ENCODE measurements at regions not wholly inside any gene's neighbourhood (a gene's known extent, or its start where the extent isn't known, plus 50 kb on each side); places are given as distances from the start of the nearest gene placed in this dataset.

GRCh38 chr9:107425101-107426025 is 64.2 kb downstream of the KLF4 start:
- CTCF ChIA-PET, result interaction anchor here (0.9 to 5.4 kb wide), 18 partner anchors 8 to 1140 kb away, joined by 3 to 48 read pairs (median 4); no protein-coding TSS in a partner anchor
- POLR2A ChIA-PET, result no interaction called here
- TF ChIP-seq LARP7 (IDR thresholded peaks at IDR 0.05) (peak; percentile 45; the same call in 1 of the 2 replicates), ZBTB4 (CRISPR knock-in tag; IDR thresholded peaks at IDR 0.05) (no peak), ASH2L (IDR thresholded peaks at IDR 0.05; ENCODE audit: borderline replicate concordance, low read depth) (no peak), EED (IDR thresholded peaks at IDR 0.05; ENCODE audit: low read depth) (no peak), BHLHE40 (IDR thresholded peaks at IDR 0.05; ENCODE audit: borderline replicate concordance in 1 of 2, low read depth in 2 of 2, low read length in 1 of 2) (peak in 1 of 2 experiments; percentile 48; a peak in 2 of 4 replicates), TAF1 (IDR thresholded peaks at IDR 0.05; ENCODE audit: borderline replicate concordance, low read depth, low read length) (no peak), NFYB (IDR thresholded peaks at IDR 0.05; ENCODE audit: insufficient read depth, low read depth, low read length) (no peak), RAD21 (IDR thresholded peaks at IDR 0.05; ENCODE audit: insufficient read depth, low read depth, low read length) (no peak), EZH2 (IDR thresholded peaks at IDR 0.05; ENCODE audit: borderline replicate concordance, control insufficient read depth, low read depth, low read length) (no peak), EGR1 (IDR thresholded peaks at IDR 0.05; ENCODE audit: borderline replicate concordance in 1 of 2, low read depth in 2 of 2, low read length in 2 of 2) (no peak), ZNF24 (IDR thresholded peaks at IDR 0.05) (no peak), IKZF1 (conservative IDR thresholded peaks at IDR 0.05) (peak; percentile 18; the same call in 1 of the 2 replicates), REST (IDR thresholded peaks at IDR 0.05; ENCODE audit: low read depth, low read length) (no peak), CEBPB (IDR thresholded peaks at IDR 0.05; ENCODE audit: borderline replicate concordance in 1 of 2, low read depth in 2 of 2, low read length in 2 of 2) (no peak), SRF (IDR thresholded peaks at IDR 0.05; ENCODE audit: low read depth in 2 of 2, low read length in 2 of 2) (no peak), FOXM1 (IDR thresholded peaks at IDR 0.05; ENCODE audit: low read depth, low read length) (no peak)

More at GRCh38 chr9:107425101-107426025, 64.2 kb downstream of the KLF4 start:
- SMC1A ChIA-PET (ENCODE audit: uncharacterized antibody, unreplicated experiment), result interaction anchor here (0.5 to 1.3 kb wide), 4 partner anchors 42 to 1336 kb away, joined by 3 to 4 read pairs (median 3); no protein-coding TSS in a partner anchor
- Histone ChIP-seq H3K9ac (ENCODE audit: control insufficient read depth, insufficient read depth, low read length) (no peak overlapping the region), H3K9me3 (replicated peaks; ENCODE audit: control insufficient read depth, insufficient read depth, low read length) (no peaks in the 10 kb centered on the region), H3K79me2 (ENCODE audit: control insufficient read depth, insufficient read depth, low read length) (no peaks in the 10 kb centered on the region), H2AFZ (ENCODE audit: control insufficient read depth, low read depth, low read length) (peak overlapping the region; percentile 43; the same call in 1 of the 2 replicates), H3K27me3 (replicated peaks in 1 of 2; ENCODE audit: control insufficient read depth in 2 of 2, insufficient read depth in 2 of 2, low read length in 1 of 2) (no peaks in the 10 kb centered on the region), H4K20me1 (ENCODE audit: control insufficient read depth, insufficient read depth) (no peaks in the 10 kb centered on the region), H3K4me3 (no peak overlapping the region), H3K4me2 (ENCODE audit: control insufficient read depth, insufficient read depth) (peak overlapping the region; percentile 41), H3K36me3 (ENCODE audit: control insufficient read depth in 2 of 2, insufficient read depth in 2 of 2, low read length in 1 of 2) (no peaks in the 10 kb centered on the region), H3K4me1 (ENCODE audit: control insufficient read depth, insufficient read depth, low read length) (no peaks in the 10 kb centered on the region), H3K27ac (ENCODE audit: control insufficient read depth, insufficient read depth) (no peak overlapping the region)
- ATAC-seq, result peak; percentile 90
- intact Hi-C loops (cut with micrococcal nuclease; ENCODE audit: unreplicated experiment), result no loop called here
- FAIRE-seq, result no peak
- DNase-seq (ENCODE audit: low read depth, low spot score), result no peak
- RAD21 ChIA-PET (ENCODE audit: unreplicated experiment), result interaction anchor here (1.1 kb wide), 1 partner anchor 848 kb away, joined by 3 read pairs; no protein-coding TSS in a partner anchor
- BruUV-seq (replicated peaks), result no TSS peak
- 22% methylated on average over 47 of the region's 47 CpGs for WGBS (ENCODE audit: insufficient coverage, insufficient replicate concordance, low lambda C conversion rate, missing lambda C conversion rate)
- in situ Hi-C loops (cut with MboI), result loop anchor here (5.0 to 10.0 kb wide), 2 partner anchors 37 to 1139 kb away; no protein-coding TSS in a partner anchor
